Breast epithelium (tissue), 4 donors: ENCODE measurements at regions not wholly inside any gene's neighbourhood (a gene's known extent, or its start where the extent isn't known, plus 50 kb on each side); places are given as distances from the start of the nearest gene placed in this dataset.

Source experiments
- DNase-seq, 2 donors: peaks; one replicate each; pipeline ENCODE4 v3.0.0-alpha.2; 2019; ENCODE audit warnings: low spot score in 2 of 2
- H3K27ac ChIP-seq, 2 donors: fragments of 200-600 bp; sonication (generic) in 1 of 2; one replicate each; pipeline ENCODE4 v1.5.1; 2016 to 2019; ENCODE audit warnings: mild to moderate bottlenecking in 1 of 2
- H3K27me3 ChIP-seq, 2 donors: fragments of 200-600 bp; sonication (generic) in 1 of 2; one replicate each; pipeline versions ENCODE4 v1.5.1 to v1.6.0; 2017 to 2019; ENCODE audit warnings: control low read depth in 1 of 2, mild to moderate bottlenecking in 1 of 2
- H3K36me3 ChIP-seq: fragments of 200-600 bp; one replicate; pipeline ENCODE4 v1.5.1; 2019
- H3K4me1 ChIP-seq, 2 donors: fragments of 200-600 bp; sonication (generic); one replicate each; pipeline ENCODE4 v1.5.1; 2016 to 2019; ENCODE audit warnings: control low read depth in 1 of 2
- H3K4me3 ChIP-seq, 3 donors: fragments of 200-600 bp; sonication (generic); 1 replicate in 2 of 3; 2 replicates in 1 of 3; pipeline ENCODE4 v1.5.1; 2016 to 2019; ENCODE audit warnings: mild to moderate bottlenecking in 3 of 3, moderate library complexity in 2 of 3
- H3K9me3 ChIP-seq, 2 donors: fragments of 200-600 bp; sonication (generic) in 1 of 2; one replicate each; pipeline ENCODE4 v1.5.1; 2016 to 2019; ENCODE audit warnings: control low read depth in 1 of 2
- CTCF ChIP-seq, 3 donors: fragments of 450-650 bp; IDR thresholded peaks; one replicate each; pipeline ENCODE4 v1.5.1; 2016 to 2017; ENCODE audit warnings: antibody characterized with exemption in 3 of 3, mild to moderate bottlenecking in 3 of 3, moderate library complexity in 3 of 3
- POLR2A ChIP-seq: fragments of 450-650 bp; IDR thresholded peaks from one replicate; pipeline ENCODE4 v1.6.1; 2016; ENCODE audit warnings: antibody characterized with exemption, mild to moderate bottlenecking, moderate library complexity
- POLR2AphosphoS5 ChIP-seq, 3 donors: sonication (generic); formaldehyde crosslinking; IDR thresholded peaks; one replicate each; pipeline ENCODE4 v1.6.1; 2017; ENCODE audit warnings: antibody characterized with exemption in 3 of 3
- intact Hi-C: fragments of 100-400 bp; cut with DNase I; formaldehyde crosslinking; loops from one replicate; pipeline ENCODE4 v1.15.1; 2023; ENCODE audit warnings: low total_unique reads

- Histone ChIP-seq H3K9me3 (peaks cover 0 to 1% of the 10 kb centered on the region in 2 donors), H3K4me1 (no peaks in the 10 kb centered on the region), H3K4me3 (no peak overlapping the region), H3K27me3 (no peaks in the 10 kb centered on the region), H3K36me3 (no peaks in the 10 kb centered on the region), H3K27ac (no peak overlapping the region)
- intact Hi-C loops = no loop called here
- DNase-seq = no peak
- TF ChIP-seq POLR2AphosphoS5 (IDR thresholded peaks at IDR 0.05) (no peak), POLR2A (no peak), CTCF (IDR thresholded peaks at IDR 0.05) (no peak)
These were observed 67.2 kb upstream of the RUNX3 start for GRCh38 chr1:24996983-24997893.

GRCh38 chr1:24996456-24996855 is 66.4 kb upstream of the RUNX3 start:
- intact Hi-C loops = no loop called here
- TF ChIP-seq POLR2AphosphoS5 (IDR thresholded peaks at IDR 0.05) (no peak), POLR2A (no peak), CTCF (IDR thresholded peaks at IDR 0.05) (no peak)
- Histone ChIP-seq H3K4me3 (no peak overlapping the region), H3K27ac (no peak overlapping the region), H3K4me1 (no peaks in the 10 kb centered on the region), H3K36me3 (no peaks in the 10 kb centered on the region), H3K27me3 (no peaks in the 10 kb centered on the region), H3K9me3 (peaks cover 0 to 7% of the 10 kb centered on the region in 2 donors)
- DNase-seq = no peak

GRCh38 chr1:24995661-24996060 is 65.6 kb upstream of the RUNX3 start:
- H3K4me3 ChIP-seq = no peak overlapping the region
- H3K9me3 ChIP-seq = peaks cover 0 to 7% of the 10 kb centered on the region in 2 donors
- no peak overlapping the region for H3K27ac ChIP-seq
- DNase-seq = no peak
- H3K27me3 ChIP-seq = no peaks in the 10 kb centered on the region
- H3K36me3 ChIP-seq = no peaks in the 10 kb centered on the region
- no peaks in the 10 kb centered on the region for H3K4me1 ChIP-seq
- TF ChIP-seq POLR2AphosphoS5 (IDR thresholded peaks at IDR 0.05) (no peak), POLR2A (no peak), CTCF (IDR thresholded peaks at IDR 0.05) (no peak)
- intact Hi-C loops = no loop called here

- H3K9me3 ChIP-seq = peaks cover 0 to 7% of the 10 kb centered on the region in 2 donors
- no peak for DNase-seq
- H3K27me3 ChIP-seq = no peaks in the 10 kb centered on the region
- intact Hi-C loops = no loop called here
- no peak overlapping the region for H3K4me3 ChIP-seq
- no peaks in the 10 kb centered on the region for H3K4me1 ChIP-seq
- no peak overlapping the region for H3K27ac ChIP-seq
- no peaks in the 10 kb centered on the region for H3K36me3 ChIP-seq
- no peak for TF ChIP-seq CTCF (IDR thresholded peaks at IDR 0.05)
- TF ChIP-seq POLR2A = no peak
- TF ChIP-seq POLR2AphosphoS5 (IDR thresholded peaks at IDR 0.05) = no peak
These were observed 65.1 kb upstream of the RUNX3 start for GRCh38 chr1:24995140-24995539.

- Histone ChIP-seq H3K27ac (no peak overlapping the region), H3K27me3 (no peaks in the 10 kb centered on the region), H3K9me3 (peaks cover 0 to 7% of the 10 kb centered on the region in 2 donors), H3K4me1 (no peaks in the 10 kb centered on the region), H3K4me3 (no peak overlapping the region), H3K36me3 (no peaks in the 10 kb centered on the region)
- TF ChIP-seq POLR2AphosphoS5 (IDR thresholded peaks at IDR 0.05) (no peak), CTCF (IDR thresholded peaks at IDR 0.05) (no peak), POLR2A (no peak)
- no peak for DNase-seq
- intact Hi-C loops = no loop called here
These were observed 64.0 kb upstream of the RUNX3 start for GRCh38 chr1:24993871-24994580.
